Medulla oblongata (tissue), 1 donor: ENCODE measurements at regions not wholly inside any gene's neighbourhood (a gene's known extent, or its start where the extent isn't known, plus 50 kb on each side); places are given as distances from the start of the nearest gene placed in this dataset.
A peak's percentile ranks its signal among the peaks of the same experiment; 100 is the strongest.
"Not testable (repeated sequence)": the region's sequence is repeated elsewhere in the genome, so short reads cannot be mapped to it uniquely, and the experiment has no call there.

ENCODE experiments used
- DNase-seq: peaks from one replicate; pipeline ENCODE4 v3.0.0-alpha.2; 2015; ENCODE audit errors: extremely low spot score

DNA sequence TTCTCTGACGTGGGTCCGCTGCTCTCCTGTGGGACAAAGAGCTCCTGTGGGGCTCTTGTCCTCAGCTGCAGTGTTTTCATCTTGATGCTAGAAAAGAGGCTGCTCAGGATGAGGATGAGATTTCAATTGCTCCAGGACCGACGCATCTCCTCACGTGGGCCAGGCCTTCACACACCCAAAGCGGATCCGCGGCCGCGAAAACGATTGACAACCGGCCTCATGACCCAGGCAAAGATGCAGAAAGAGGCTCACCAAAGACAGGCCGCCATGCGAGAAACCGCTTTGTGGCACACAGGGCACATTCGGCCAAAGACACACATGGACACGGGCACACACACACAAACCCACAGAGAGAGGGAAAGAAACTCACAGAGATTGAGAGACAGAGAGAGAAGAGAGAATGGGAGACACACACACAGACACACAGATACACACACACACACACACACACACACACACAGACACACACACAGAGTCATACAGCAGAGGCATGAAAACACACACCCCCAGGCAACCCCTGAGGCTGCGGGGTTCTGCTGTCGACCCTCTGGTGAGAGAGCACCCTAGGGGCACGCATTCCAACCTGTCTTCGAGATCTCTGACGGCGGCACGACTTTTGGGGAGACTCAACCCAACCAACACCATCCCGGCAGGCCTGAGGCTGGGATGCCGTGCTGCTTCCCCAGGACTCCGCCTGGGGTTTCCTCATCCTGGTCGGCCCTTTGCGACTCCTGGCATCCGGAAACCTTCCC, 168.5 kb upstream of the ZNF337 start:
- not testable (repeated sequence) for DNase-seq

GRCh38 chr20:25864326-25864962, 167.8 kb upstream of the ZNF337 start:
- no peak for DNase-seq

GRCh38 chr20:25863536-25864325, 167.1 kb upstream of the ZNF337 start:
- DNase-seq: no peak

DNA sequence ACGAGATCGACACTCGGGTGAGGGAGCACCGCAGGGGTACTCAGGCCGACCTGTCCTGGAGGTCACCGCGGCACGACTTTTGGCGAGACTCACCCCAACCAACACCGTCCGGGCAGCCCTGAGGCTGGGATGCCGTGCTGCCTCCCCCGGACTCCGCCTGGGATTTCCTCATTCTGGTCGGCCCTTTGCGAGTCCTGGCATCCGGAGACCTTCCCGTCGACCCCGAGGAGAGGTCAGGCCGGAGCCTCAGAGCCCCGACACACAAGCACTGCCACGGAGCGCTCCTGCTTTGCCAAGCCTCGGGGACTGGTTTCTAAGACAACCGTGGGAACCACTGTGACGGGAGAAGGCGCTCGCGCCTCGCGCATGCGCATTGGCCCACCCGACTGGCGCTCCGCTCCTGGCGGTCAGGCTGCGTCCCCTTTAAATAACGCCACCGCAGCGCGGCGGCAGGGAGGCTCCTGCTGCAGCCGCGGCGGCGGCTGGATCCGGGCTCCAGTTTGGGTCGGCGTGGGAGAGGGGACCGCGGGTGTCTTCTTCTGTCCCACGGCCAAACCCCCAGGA, 166.4 kb upstream of the ZNF337 start:
- DNase-seq: peak; percentile 92

DNA sequence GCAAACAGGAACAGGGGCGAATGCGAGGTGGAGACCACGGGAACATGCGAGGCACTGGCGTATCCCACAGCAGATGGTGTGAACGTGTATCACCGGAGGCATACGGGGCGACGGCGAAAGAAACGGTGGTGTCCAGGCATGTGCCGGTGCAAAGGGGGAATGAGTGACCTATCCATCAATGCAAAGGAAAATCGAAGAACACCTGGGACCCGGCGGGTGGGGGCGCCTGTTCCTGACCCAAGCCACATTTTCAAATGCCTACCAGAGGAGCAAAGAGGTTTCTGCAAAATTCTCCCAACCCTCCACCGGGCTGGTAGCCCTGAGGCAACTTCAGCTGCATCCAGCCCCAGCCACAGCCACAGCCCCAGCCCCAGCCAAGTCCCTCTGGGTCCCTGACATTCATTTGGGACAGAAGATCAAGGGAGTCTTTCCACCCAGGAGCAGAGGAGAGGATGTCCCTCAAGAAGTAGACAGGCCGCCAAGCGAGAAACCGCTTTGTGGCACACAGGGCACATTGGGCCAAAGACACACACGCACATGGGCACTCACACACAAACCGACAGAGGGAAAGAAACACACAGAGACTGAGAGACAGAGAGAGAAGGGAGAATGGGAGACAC, 164.0 kb upstream of the ZNF337 start:
- DNase-seq: no peak

DNA sequence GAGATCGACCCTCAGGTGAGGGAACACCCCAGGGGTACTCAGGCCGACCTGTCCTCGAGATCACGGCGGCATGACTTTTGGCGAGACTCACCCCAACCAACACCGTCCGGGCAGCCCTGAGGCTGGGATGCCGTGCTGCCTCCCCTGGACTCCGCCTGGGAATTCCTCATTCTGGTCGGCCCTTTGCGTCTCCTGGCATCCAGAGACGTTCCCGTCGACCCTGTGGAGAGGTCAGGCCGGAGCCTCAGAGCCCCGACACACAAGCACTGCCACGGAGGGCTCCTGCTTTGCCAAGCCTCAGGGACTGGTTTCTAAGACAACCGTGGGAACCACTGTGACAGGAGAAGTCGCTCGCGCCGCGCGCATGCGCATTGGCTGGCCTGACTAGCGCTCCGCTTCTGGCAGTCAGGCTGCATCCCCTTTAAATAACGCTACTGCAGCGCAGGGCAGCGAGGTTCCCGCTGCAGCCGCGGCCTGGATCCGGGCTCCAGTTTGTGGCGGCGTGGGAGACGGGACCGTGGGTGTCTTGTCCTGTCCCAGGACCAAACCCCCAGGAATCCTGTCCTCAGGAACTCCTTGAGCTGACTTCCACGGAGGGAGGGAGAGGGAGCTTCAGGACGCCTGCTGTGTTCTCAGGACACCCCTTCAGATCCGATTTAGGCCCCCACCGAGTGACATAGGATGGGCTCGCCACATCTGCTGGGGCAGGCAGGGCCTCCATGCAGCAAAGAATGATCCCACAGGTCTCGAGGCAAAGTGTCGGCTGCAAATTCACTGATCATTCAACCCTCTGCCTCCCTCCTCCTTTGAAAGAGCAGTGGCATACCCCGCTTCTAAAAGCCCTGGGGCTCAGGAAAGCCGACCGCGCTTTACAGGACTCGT, 163.2 kb upstream of the ZNF337 start:
- peak; percentile 84 for DNase-seq

DNA sequence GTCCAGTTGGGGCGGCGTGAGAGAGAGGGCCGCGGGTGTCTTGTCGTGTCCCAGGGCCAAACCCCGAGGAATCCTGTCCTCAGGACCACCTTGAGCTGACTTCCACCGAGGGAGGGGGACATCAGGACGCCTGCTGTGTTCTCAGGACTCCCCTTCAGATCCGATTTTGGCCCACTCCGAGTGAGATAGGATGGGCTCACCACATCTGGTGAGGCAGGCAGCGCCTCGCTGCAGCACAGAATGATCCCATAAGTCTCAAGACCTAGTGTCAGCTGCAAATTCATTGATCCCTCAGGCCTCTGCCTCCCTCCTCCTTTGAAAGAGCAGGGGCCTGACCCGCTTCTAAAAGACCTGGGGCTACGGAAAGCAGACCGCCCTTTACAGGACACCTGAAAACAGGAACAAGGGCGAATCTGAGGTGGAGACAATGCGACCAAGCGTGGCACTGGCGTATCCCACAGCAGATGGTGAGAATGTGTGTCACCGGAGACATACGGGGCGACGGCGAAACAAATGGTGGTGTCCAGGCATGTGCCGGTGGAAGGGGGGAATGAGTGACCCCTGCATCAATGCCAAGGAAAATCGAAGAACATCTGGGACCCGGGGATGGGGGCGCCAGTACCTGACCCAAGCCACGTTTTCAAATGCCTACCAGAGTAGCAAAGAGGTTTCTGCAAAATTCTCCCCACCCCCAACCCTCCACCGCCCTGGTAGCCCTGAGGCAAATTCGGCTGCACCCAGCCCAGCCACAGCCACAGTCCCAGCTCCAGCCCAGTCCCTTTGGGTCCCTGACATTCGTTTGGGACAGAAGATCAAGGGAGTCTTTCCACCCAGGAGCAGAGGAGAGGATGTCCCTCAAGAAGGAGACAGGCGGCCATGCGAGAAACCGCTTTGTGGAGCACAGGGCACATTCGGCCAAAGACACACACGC, 162.1 kb upstream of the ZNF337 start:
- DNase-seq: no peak

- not testable (repeated sequence) for DNase-seq
Observed at GRCh38 chr20:25857091-25857788, 160.6 kb upstream of the ZNF337 start.

DNA sequence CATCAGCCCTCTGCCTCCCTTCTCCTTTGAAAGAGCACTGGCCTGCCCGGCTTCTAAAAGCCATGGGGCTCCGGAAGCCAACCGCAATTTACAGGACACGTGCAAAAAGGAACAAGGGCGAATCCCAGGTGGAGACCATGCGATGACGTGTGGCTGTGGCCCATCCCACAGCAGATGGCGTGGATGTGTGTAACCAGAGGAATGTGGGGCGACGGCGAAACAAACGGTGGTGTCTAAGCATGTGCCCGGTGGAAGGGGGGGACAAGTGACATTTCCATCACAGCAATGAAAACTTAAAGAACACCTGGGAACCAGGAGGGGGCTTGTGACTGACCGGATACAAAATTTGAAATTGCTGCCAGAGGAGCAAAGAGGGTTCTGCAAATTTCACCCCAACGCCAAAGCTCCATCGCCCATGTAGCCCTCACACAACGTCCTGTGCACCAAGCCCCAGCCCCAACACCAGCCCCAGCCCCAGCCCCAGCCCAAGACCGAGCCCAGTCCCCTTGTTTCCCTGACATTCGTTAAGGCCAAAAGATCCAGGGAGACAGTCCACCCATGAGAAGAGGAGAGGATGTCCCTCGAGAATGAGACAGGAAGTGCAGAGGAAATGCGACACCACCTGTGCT, 159.7 kb upstream of the ZNF337 start:
- no peak for DNase-seq

GRCh38 chr20:25855451-25856156, 159.0 kb upstream of the ZNF337 start:
- DNase-seq: not testable (repeated sequence)

GRCh38 chr20:25854666-25855065, 158.0 kb upstream of the ZNF337 start:
- not testable (repeated sequence) for DNase-seq

GRCh38 chr20:25853718-25854388, 157.2 kb upstream of the ZNF337 start:
- DNase-seq: peak; percentile 86

GRCh38 chr20:25852968-25853717, 156.5 kb upstream of the ZNF337 start:
- not testable (repeated sequence) for DNase-seq

DNA sequence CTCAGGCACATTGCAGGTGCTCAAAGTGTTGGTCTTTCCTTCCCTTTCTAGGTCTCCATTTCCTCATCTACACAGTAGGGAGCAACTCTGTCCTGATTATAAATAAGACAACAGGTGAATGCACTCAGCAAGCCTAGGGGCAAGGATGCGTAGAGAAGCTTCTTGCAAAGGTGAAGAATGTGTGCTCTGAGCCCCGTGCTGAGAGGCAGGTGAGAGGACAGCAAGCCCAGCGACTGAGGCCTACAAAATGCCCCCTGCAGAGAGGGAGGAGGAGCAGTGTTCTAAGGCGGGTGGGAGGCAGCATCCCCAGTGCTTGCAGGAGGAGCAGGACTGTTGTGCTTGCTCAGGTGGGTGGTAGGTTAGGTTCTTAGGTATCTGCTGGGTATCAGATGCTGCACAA, 153.5 kb upstream of the ZNF337 start:
- DNase-seq: not testable (repeated sequence)

DNA sequence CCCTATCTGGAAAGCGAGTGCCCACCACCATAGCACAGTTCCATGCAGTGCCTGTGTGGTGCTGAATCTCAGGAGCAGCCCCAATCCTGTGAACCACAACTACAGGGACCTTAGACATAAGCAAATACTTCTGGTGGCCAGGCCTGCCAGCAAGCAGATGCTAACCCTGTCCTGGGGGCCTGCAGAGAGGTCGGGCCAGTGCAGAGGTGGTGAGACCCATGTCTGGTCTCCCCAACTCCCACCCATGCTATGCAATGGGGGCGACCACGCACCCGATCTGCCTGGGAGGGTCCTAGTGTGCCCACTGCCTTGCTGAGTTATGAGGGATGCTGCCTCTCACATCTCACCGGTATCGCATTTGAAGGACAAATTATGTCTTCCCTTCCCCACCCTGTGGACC, 151.6 kb upstream of the ZNF337 start:
- no peak for DNase-seq

DNA sequence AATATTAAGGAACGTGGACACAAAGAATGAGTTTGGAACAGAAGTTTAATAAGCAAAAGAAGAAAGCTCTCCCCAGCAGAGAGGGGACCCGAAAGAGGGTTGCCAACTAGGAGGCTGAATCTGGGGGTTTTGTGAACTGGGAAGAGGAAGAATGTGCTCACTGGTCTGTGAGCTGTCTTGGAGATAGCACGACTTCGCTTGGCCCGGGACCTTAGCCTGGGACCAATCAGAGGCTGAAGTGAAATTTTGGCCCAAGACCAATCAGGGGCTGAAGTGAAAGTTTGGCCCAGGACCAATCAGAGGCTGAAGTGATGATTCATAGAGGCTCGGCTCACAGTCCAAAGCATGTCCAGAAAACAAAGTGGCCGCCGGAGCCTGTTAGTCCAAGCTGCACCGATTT, 148.0 kb upstream of the ZNF337 start:
- not testable (repeated sequence) for DNase-seq

- DNase-seq: not testable (repeated sequence)
Observed at GRCh38 chr20:25813511-25813910, 116.9 kb upstream of the ZNF337 start.
